ENCODE measurements at regions not wholly inside any gene's neighbourhood (a gene's known extent, or its start where the extent isn't known, plus 50 kb on each side); places are given as distances from the start of the nearest gene placed in this dataset.

GRCh38 chr15:35686347-35686746 is 140.4 kb upstream of the DPH6 start:
- H3K4me3 ChIP-seq (ENCODE audit: low read depth, low read length): no peak overlapping the region
- TF ChIP-seq CTCF (IDR thresholded peaks at IDR 0.05; ENCODE audit: low read depth, low read length): no peak

GRCh38 chr15:35689266-35689665 is 143.3 kb upstream of the DPH6 start:
- no peak for TF ChIP-seq CTCF (IDR thresholded peaks at IDR 0.05; ENCODE audit: low read depth, low read length)
- no peak overlapping the region for H3K4me3 ChIP-seq (ENCODE audit: low read depth, low read length)

GRCh38 chr15:35690089-35690488 is 144.1 kb upstream of the DPH6 start:
- H3K4me3 ChIP-seq (ENCODE audit: low read depth, low read length): no peak overlapping the region

GRCh38 chr15:35690698-35691116 is 144.7 kb upstream of the DPH6 start:
- no peak for TF ChIP-seq CTCF (IDR thresholded peaks at IDR 0.05; ENCODE audit: low read depth, low read length)
- H3K4me3 ChIP-seq (ENCODE audit: low read depth, low read length): no peak overlapping the region

More at GRCh38 chr15:35690089-35690488, 144.1 kb upstream of the DPH6 start:
- no peak for TF ChIP-seq CTCF (IDR thresholded peaks at IDR 0.05; ENCODE audit: low read depth, low read length)

- H3K4me3 ChIP-seq (ENCODE audit: low read depth, low read length): no peak overlapping the region
- no peak for TF ChIP-seq CTCF (IDR thresholded peaks at IDR 0.05; ENCODE audit: low read depth, low read length)
These were observed 145.3 kb upstream of the DPH6 start for GRCh38 chr15:35691173-35691761.

GRCh38 chr15:35691891-35692867 is 146.2 kb upstream of the DPH6 start:
- TF ChIP-seq CTCF (IDR thresholded peaks at IDR 0.05; ENCODE audit: low read depth, low read length): no peak

GRCh38 chr15:35693286-35693685 is 147.3 kb upstream of the DPH6 start:
- TF ChIP-seq CTCF (IDR thresholded peaks at IDR 0.05; ENCODE audit: low read depth, low read length): no peak
- H3K4me3 ChIP-seq (ENCODE audit: low read depth, low read length): no peak overlapping the region

More at GRCh38 chr15:35691891-35692867, 146.2 kb upstream of the DPH6 start:
- no peak overlapping the region for H3K4me3 ChIP-seq (ENCODE audit: low read depth, low read length)

All from WI38 (cell line).